ENCODE measurements at regions not wholly inside any gene's neighbourhood (a gene's known extent, or its start where the extent isn't known, plus 50 kb on each side); places are given as distances from the start of the nearest gene placed in this dataset.

- ATAC-seq (ENCODE audit: insufficient read depth, low read depth) (no peak), DNase-seq (no peak)
- H3K36me3 ChIP-seq (ENCODE audit: insufficient read depth, low read length) = no peaks in the 10 kb centered on the region
- H3K4me2 ChIP-seq (ENCODE audit: insufficient read depth, low read length) = no peak overlapping the region
- H3K27ac ChIP-seq (ENCODE audit: low read length) = no peak overlapping the region
- H3K9me3 ChIP-seq (ENCODE audit: insufficient read depth, low read length, severe bottlenecking) = no peaks in the 10 kb centered on the region
- H4K20me1 ChIP-seq (ENCODE audit: insufficient read depth, low read length) = no peaks in the 10 kb centered on the region
- no peak overlapping the region for H3K9ac ChIP-seq (ENCODE audit: low read depth, low read length)
- H3K4me1 ChIP-seq (ENCODE audit: insufficient read depth, low read length) = no peaks in the 10 kb centered on the region
- H2AFZ ChIP-seq (ENCODE audit: low read depth, low read length) = no peak overlapping the region
- no peak for TF ChIP-seq CTCF (IDR thresholded peaks at IDR 0.05; ENCODE audit: borderline replicate concordance, extremely low read depth, low read length, poor library complexity, severe bottlenecking)
- TF ChIP-seq EZH2 (IDR thresholded peaks at IDR 0.05; ENCODE audit: borderline replicate concordance, low read depth, low read length, severe bottlenecking) = no peak
- no peak overlapping the region for H3K4me3 ChIP-seq (ENCODE audit: low read depth in 1 of 2, low read length in 2 of 2)
- no peaks in the 10 kb centered on the region for H3K27me3 ChIP-seq (ENCODE audit: insufficient read depth, low read length, poor library complexity)
- H3K79me2 ChIP-seq (ENCODE audit: insufficient read depth, low read length) = no peaks in the 10 kb centered on the region
These were observed 74.8 kb upstream of the PJA2 start for GRCh38 chr5:109484597-109484996.

- no peaks in the 10 kb centered on the region for H3K9me3 ChIP-seq (ENCODE audit: insufficient read depth, low read length, severe bottlenecking)
- ATAC-seq (ENCODE audit: insufficient read depth, low read depth) = no peak
- no peak overlapping the region for H3K4me3 ChIP-seq (ENCODE audit: low read depth in 1 of 2, low read length in 2 of 2)
- no peak overlapping the region for H3K9ac ChIP-seq (ENCODE audit: low read depth, low read length)
- H2AFZ ChIP-seq (ENCODE audit: low read depth, low read length) = no peak overlapping the region
- H3K4me2 ChIP-seq (ENCODE audit: insufficient read depth, low read length) = no peak overlapping the region
- TF ChIP-seq EZH2 (IDR thresholded peaks at IDR 0.05; ENCODE audit: borderline replicate concordance, low read depth, low read length, severe bottlenecking) (no peak), CTCF (IDR thresholded peaks at IDR 0.05; ENCODE audit: borderline replicate concordance, extremely low read depth, low read length, poor library complexity, severe bottlenecking) (no peak)
- H3K27me3 ChIP-seq (ENCODE audit: insufficient read depth, low read length, poor library complexity) = no peaks in the 10 kb centered on the region
- no peaks in the 10 kb centered on the region for H3K36me3 ChIP-seq (ENCODE audit: insufficient read depth, low read length)
- H4K20me1 ChIP-seq (ENCODE audit: insufficient read depth, low read length) = no peaks in the 10 kb centered on the region
- H3K79me2 ChIP-seq (ENCODE audit: insufficient read depth, low read length) = no peaks in the 10 kb centered on the region
- no peak overlapping the region for H3K27ac ChIP-seq (ENCODE audit: low read length)
- H3K4me1 ChIP-seq (ENCODE audit: insufficient read depth, low read length) = no peaks in the 10 kb centered on the region
- DNase-seq = no peak
These were observed 73.7 kb upstream of the PJA2 start for GRCh38 chr5:109483395-109483971.

- Histone ChIP-seq H3K27me3 (ENCODE audit: insufficient read depth, low read length, poor library complexity) (no peaks in the 10 kb centered on the region), H3K79me2 (ENCODE audit: insufficient read depth, low read length) (no peaks in the 10 kb centered on the region), H4K20me1 (ENCODE audit: insufficient read depth, low read length) (no peaks in the 10 kb centered on the region), H3K4me1 (ENCODE audit: insufficient read depth, low read length) (no peaks in the 10 kb centered on the region), H2AFZ (ENCODE audit: low read depth, low read length) (no peak overlapping the region), H3K4me3 (ENCODE audit: low read depth in 1 of 2, low read length in 2 of 2) (no peak overlapping the region), H3K27ac (ENCODE audit: low read length) (no peak overlapping the region), H3K4me2 (ENCODE audit: insufficient read depth, low read length) (no peak overlapping the region), H3K9ac (ENCODE audit: low read depth, low read length) (no peak overlapping the region), H3K36me3 (ENCODE audit: insufficient read depth, low read length) (no peaks in the 10 kb centered on the region), H3K9me3 (ENCODE audit: insufficient read depth, low read length, severe bottlenecking) (no peaks in the 10 kb centered on the region)
- TF ChIP-seq EZH2 (IDR thresholded peaks at IDR 0.05; ENCODE audit: borderline replicate concordance, low read depth, low read length, severe bottlenecking) = no peak
- no peak for TF ChIP-seq CTCF (IDR thresholded peaks at IDR 0.05; ENCODE audit: borderline replicate concordance, extremely low read depth, low read length, poor library complexity, severe bottlenecking)
- no peak for ATAC-seq (ENCODE audit: insufficient read depth, low read depth)
- no peak for DNase-seq
These were observed 73.0 kb upstream of the PJA2 start for GRCh38 chr5:109482748-109483147.

Data from DND-41 (cell line).